GM19438 (cell line): ENCODE measurements at regions not wholly inside any gene's neighbourhood (a gene's known extent, or its start where the extent isn't known, plus 50 kb on each side); places are given as distances from the start of the nearest gene placed in this dataset.
"Not testable (repeated sequence)": the region's sequence is repeated elsewhere in the genome, so short reads cannot be mapped to it uniquely, and the experiment has no call there.

Source experiments
- ATAC-seq: cut with Tn5 transposase; IDR thresholded peaks from one replicate; pipeline ENCODE4 v1.9.1; 2021; ENCODE audit warnings: low read depth; ENCODE audit not compliant: unreplicated experiment

- no peak for ATAC-seq
Observed at GRCh38 chr21:27550287-27550686, 583.4 kb upstream of the ADAMTS5 start.

GRCh38 chr21:27548486-27548885, 581.6 kb upstream of the ADAMTS5 start:
- no peak for ATAC-seq

- ATAC-seq, result no peak
Observed at GRCh38 chr21:27545754-27546349, 579.0 kb upstream of the ADAMTS5 start.

GRCh38 chr21:27542126-27542525, 575.2 kb upstream of the ADAMTS5 start:
- not testable (repeated sequence) for ATAC-seq

GRCh38 chr21:27536319-27536718, 569.4 kb upstream of the ADAMTS5 start:
- ATAC-seq, result no peak

GRCh38 chr21:27535188-27535587, 568.3 kb upstream of the ADAMTS5 start:
- no peak for ATAC-seq

- ATAC-seq, result no peak
Observed at GRCh38 chr21:27534206-27534605, 567.3 kb upstream of the ADAMTS5 start.

- no peak for ATAC-seq
Observed at GRCh38 chr21:27532076-27532475, 565.2 kb upstream of the ADAMTS5 start.

- no peak for ATAC-seq
Observed at GRCh38 chr21:27528697-27529096, 561.8 kb upstream of the ADAMTS5 start.

- ATAC-seq, result no peak
Observed at GRCh38 chr21:27526451-27526850, 559.6 kb upstream of the ADAMTS5 start.

- no peak for ATAC-seq
Observed at GRCh38 chr21:27525780-27526179, 558.9 kb upstream of the ADAMTS5 start.

GRCh38 chr21:27519361-27519760, 552.5 kb upstream of the ADAMTS5 start:
- no peak for ATAC-seq

GRCh38 chr21:27517177-27517576, 550.3 kb upstream of the ADAMTS5 start:
- ATAC-seq, result not testable (repeated sequence)

- ATAC-seq, result no peak
Observed at GRCh38 chr21:27515676-27516075, 548.8 kb upstream of the ADAMTS5 start.

GRCh38 chr21:27513825-27514224, 546.9 kb upstream of the ADAMTS5 start:
- ATAC-seq, result no peak

GRCh38 chr21:27513016-27513415, 546.1 kb upstream of the ADAMTS5 start:
- no peak for ATAC-seq

- ATAC-seq, result no peak
Observed at GRCh38 chr21:27511233-27511632, 544.3 kb upstream of the ADAMTS5 start.

- ATAC-seq, result no peak
Observed at GRCh38 chr21:27507695-27508094, 540.8 kb upstream of the ADAMTS5 start.

- no peak for ATAC-seq
Observed at GRCh38 chr21:27505516-27505915, 538.6 kb upstream of the ADAMTS5 start.

GRCh38 chr21:27502801-27503200, 535.9 kb upstream of the ADAMTS5 start:
- ATAC-seq, result no peak

- ATAC-seq, result no peak
Observed at GRCh38 chr21:27498025-27498424, 531.1 kb upstream of the ADAMTS5 start.

GRCh38 chr21:27495836-27496235, 528.9 kb upstream of the ADAMTS5 start:
- no peak for ATAC-seq

GRCh38 chr21:27493542-27493941, 526.7 kb upstream of the ADAMTS5 start:
- no peak for ATAC-seq
